22Rv1 (cell line): ENCODE measurements at regions not wholly inside any gene's neighbourhood (a gene's known extent, or its start where the extent isn't known, plus 50 kb on each side); places are given as distances from the start of the nearest gene placed in this dataset.

Source experiments
- H3K27ac ChIP-seq: fragments of 450-650 bp; 2 replicates; pipeline ENCODE4 v1.5.1; 2017
- CTCF ChIP-seq: fragments of 450-650 bp; IDR thresholded peaks from 2 replicates; pipeline ENCODE4 v1.5.1; 2017; ENCODE audit warnings: mild to moderate bottlenecking
- ZFX ChIP-seq: fragments of 450-650 bp; IDR thresholded peaks from 2 replicates; pipeline ENCODE4 v1.6.1; 2017; ENCODE audit warnings: antibody characterized with exemption, borderline replicate concordance

DNA sequence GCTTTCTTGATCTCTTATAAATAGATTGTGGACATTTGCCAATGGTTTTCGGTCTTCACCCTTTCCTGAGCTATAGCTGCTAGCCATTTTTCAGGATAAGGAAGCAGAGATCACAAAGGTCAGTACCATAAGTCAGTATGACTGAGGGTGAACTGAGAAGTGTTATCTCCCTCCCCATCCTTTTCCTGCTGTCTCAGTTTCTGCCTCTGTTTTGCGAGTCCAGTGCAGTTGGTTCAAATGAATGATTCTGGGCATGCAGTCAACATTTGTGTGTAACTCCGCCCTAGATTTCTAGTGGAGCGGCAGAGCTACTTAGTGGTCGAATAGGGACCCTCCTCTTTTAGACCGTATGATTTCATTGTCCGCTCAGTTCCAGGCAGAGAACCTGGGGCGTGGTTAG is 460.8 kb upstream of the ARGLU1 start:
- no peak overlapping the region for H3K27ac ChIP-seq
- no peak for TF ChIP-seq CTCF
- no peak for TF ChIP-seq ZFX

- no peak for TF ChIP-seq ZFX
- no peak for TF ChIP-seq CTCF
- H3K27ac ChIP-seq, result no peak overlapping the region
Observed at GRCh38 chr13:107025991-107026390, 458.1 kb upstream of the ARGLU1 start.

DNA sequence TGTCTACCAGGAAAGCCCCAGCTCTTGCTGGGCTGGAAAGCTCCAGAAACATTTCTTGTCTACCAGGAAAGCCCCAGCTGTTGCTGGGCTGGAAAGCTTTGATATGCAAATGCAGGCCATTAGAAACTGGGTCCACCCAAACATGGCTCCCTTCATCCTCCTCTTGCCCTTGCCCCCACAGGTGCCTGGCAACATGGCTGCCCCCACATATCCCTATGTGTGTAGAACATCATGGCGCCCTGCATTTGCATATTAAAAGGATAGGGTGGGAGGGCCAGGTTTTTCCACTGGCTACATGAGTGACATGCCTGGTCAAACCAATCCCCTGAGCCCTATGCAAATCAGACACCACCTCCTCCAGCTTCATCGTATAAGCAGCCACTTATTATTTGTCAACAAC is 455.4 kb upstream of the ARGLU1 start:
- H3K27ac ChIP-seq, result no peak overlapping the region
- TF ChIP-seq ZFX (no peak), CTCF (no peak)

DNA sequence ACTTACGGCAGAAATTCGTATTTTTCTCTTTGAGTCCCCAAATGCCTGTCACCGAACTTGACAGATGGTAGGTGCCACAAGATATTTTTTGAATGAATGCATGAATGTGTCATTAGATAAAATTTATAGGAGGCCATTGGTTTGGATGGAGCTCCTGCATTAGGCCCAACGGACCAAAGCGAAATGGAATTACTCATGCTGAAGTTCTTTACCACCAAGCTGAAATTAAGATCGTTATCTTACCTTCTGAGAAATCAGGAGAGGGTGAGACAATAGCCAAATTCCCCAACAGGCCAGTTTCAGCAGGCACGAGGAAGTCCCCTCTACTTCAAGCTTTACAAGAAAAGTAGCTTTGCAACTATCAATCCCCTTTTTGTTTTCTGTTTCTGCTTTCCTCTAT is 452.5 kb upstream of the ARGLU1 start:
- TF ChIP-seq CTCF, result no peak
- no peak for TF ChIP-seq ZFX
- H3K27ac ChIP-seq, result no peak overlapping the region

DNA sequence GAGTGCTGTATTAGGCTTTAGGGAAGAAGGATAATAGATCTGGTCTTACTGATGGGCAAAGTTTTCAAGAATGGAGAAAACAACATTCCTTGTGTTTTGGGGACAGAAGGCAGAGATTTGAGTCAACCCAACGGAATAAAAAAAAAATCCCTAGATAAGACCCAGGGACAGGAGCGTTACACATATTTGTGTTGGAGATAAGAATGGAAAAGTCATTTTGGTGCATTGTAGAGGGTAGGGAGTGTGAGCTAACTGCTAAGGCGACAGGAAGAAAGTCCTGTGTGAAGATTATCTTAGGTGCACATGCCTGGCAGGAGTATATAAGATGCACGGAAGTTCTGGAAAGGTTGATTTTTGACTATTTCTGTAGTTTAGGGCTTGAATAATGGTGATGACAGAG is 450.3 kb upstream of the ARGLU1 start:
- no peak overlapping the region for H3K27ac ChIP-seq
- TF ChIP-seq CTCF, result no peak
- TF ChIP-seq ZFX, result no peak

DNA sequence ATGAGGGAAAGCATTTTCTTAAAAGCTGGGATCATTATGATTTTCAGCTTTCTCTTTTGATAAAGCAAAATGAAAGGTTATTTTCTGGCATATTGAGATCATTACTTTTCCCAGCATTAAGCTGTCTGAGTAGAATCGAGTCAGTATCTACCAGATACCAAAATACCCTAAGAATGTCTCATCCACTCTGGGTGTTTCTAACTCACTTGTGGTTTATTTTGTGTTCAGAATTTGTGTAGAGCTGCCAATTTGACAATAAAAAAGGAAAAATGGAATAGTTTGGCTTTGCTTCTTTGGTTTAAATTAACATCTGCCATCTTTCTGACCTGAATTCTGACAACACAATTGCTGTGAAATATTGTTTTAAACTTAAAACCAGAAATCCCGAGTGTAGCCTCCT is 438.7 kb upstream of the ARGLU1 start:
- no peak overlapping the region for H3K27ac ChIP-seq
- TF ChIP-seq ZFX (no peak), CTCF (no peak)

DNA sequence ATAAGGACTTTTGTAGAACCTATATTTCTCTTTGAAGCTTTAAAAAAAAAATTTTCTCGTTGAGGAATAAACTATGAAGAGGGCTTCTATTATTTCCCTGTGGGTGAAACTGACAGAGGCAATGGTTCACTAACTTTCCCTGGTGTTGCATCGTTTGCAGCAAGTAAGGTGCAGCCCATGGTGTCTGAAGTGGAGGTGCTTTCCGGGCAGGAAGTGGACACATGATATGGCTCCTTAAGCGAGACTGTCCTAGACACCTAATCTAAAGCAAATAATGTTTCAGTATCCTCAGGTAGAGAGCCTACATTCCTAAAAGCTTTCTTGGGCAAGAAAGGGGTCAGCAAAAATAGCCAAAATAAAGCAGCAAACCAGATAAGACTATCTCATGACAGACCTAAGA is 437.6 kb upstream of the ARGLU1 start:
- no peak overlapping the region for H3K27ac ChIP-seq
- TF ChIP-seq ZFX (no peak), CTCF (no peak)
